Endothelial cell of umbilical vein (primary cell): ENCODE measurements at regions not wholly inside any gene's neighbourhood (a gene's known extent, or its start where the extent isn't known, plus 50 kb on each side); places are given as distances from the start of the nearest gene placed in this dataset.

Experiments
- BruUV-seq: library from RNA; stranded (reverse); fragments of 400-500 nt; replicated peaks from 2 replicates; lab custom pipeline; 2021; lab: Mats Ljungman, UMichigan
- CTCF ChIA-PET: fragments of 300-600, 350-600 bp; sonication (Branson Sonifier 250); formaldehyde crosslinking; loops from one replicate; lab custom pipeline; 2021; ENCODE audit warnings: antibody characterized with exemption, inconsistent platforms; lab: Charles Lee
- POLR2A ChIA-PET: fragments of 300-600, 350-600 bp; sonication (Branson Sonifier 250); formaldehyde crosslinking; loops from one replicate; lab custom pipeline; 2021; ENCODE audit warnings: antibody characterized with exemption, inconsistent platforms; lab: Charles Lee
- DNase-seq: peaks from one replicate; pipeline ENCODE4 v3.0.0-alpha.2; 2011; ENCODE audit warnings: low read depth, low spot score
- FAIRE-seq: peaks from 2 replicates; lab custom pipeline; 2011; peaks lifted over from hg19 to GRCh38; lab: Jason Lieb, UNC
- H2AFZ ChIP-seq: 2 replicates; pipeline ENCODE4 v1.6.0; 2012; ENCODE audit warnings: low read depth, low read length, control low read depth, inconsistent platforms
- H3K27ac ChIP-seq: 2 replicates; pipeline ENCODE4 v1.5.1; 2011; ENCODE audit warnings: low read depth, mild to moderate bottlenecking, control low read depth, low read length, moderate library complexity; ENCODE audit not compliant: insufficient read depth
- H3K27me3 ChIP-seq, 2 experiments: 2 replicates each; pipeline versions ENCODE4 v1.6.0 to v1.6.1; 2011; ENCODE audit warnings: low read length in 2 of 2, mixed read lengths in 1 of 2; ENCODE audit not compliant: control insufficient read depth in 2 of 2, insufficient read depth in 2 of 2
- H3K36me3 ChIP-seq, 2 experiments: 2 replicates in 1 of 2; 3 replicates in 1 of 2; pipeline ENCODE4 v1.5.1; 2011; ENCODE audit warnings: low read length in 2 of 2, mild to moderate bottlenecking in 1 of 2, moderate library complexity in 1 of 2; ENCODE audit not compliant: control insufficient read depth in 2 of 2, insufficient read depth in 2 of 2; ENCODE audit errors: extremely low read depth in 1 of 2
- H3K4me1 ChIP-seq: 3 replicates; pipeline ENCODE4 v1.5.1; 2011; ENCODE audit warnings: mild to moderate bottlenecking, low read length; ENCODE audit not compliant: control insufficient read depth, insufficient read depth; ENCODE audit errors: extremely low read depth
- H3K4me2 ChIP-seq: 2 replicates; pipeline ENCODE4 v1.6.1; 2011; ENCODE audit warnings: low read length, control low read depth, mixed read lengths; ENCODE audit not compliant: insufficient read depth
- H3K4me3 ChIP-seq, 3 experiments: fragments of 200-600 bp in 1 of 3; sonication (generic), shearing (Covaris generic) in 1 of 3; replicated peaks in 1 of 3; 2 replicates each; pipeline ENCODE4 v1.5.1; 2011 to 2016; ENCODE audit warnings: control low read depth in 3 of 3, low read length in 3 of 3, mild to moderate bottlenecking in 2 of 3, inconsistent platforms in 1 of 3, low read depth in 1 of 3, moderate library complexity in 1 of 3; ENCODE audit not compliant: insufficient read depth in 1 of 3
- H3K79me2 ChIP-seq: 2 replicates; pipeline ENCODE4 v1.6.0; 2012; ENCODE audit warnings: low read length, inconsistent platforms; ENCODE audit not compliant: control insufficient read depth, insufficient read depth
- H3K9ac ChIP-seq: replicated peaks from 2 replicates; pipeline ENCODE3; 2011; ENCODE audit warnings: low read length, control low read depth; ENCODE audit not compliant: insufficient read depth; ENCODE audit errors: extremely low read depth
- H3K9me1 ChIP-seq: replicated peaks from 3 replicates; pipeline ENCODE4 v1.6.0; 2011; ENCODE audit warnings: mild to moderate bottlenecking, low read length; ENCODE audit not compliant: control insufficient read depth, insufficient read depth; ENCODE audit errors: extremely low read depth
- H3K9me3 ChIP-seq: replicated peaks from 2 replicates; pipeline ENCODE4 v1.5.1; 2012; ENCODE audit warnings: low read length, inconsistent platforms; ENCODE audit not compliant: control insufficient read depth, insufficient read depth
- H4K20me1 ChIP-seq: replicated peaks from 2 replicates; pipeline ENCODE3; 2011; ENCODE audit warnings: mild to moderate bottlenecking, low read length; ENCODE audit not compliant: control insufficient read depth, insufficient read depth; ENCODE audit errors: extremely low read depth
- CTCF ChIP-seq, 2 donors: IDR thresholded peaks; 1 replicate in 1 of 2; 2 replicates in 1 of 2; pipeline ENCODE4 v1.5.1; 2011; ENCODE audit warnings: low read length in 2 of 2, mild to moderate bottlenecking in 2 of 2, moderate library complexity in 2 of 2, control low read depth in 1 of 2, inconsistent platforms in 1 of 2, low read depth in 1 of 2; ENCODE audit not compliant: insufficient read depth in 1 of 2; ENCODE audit errors: extremely low read depth in 1 of 2
- EZH2 ChIP-seq: IDR thresholded peaks from 2 replicates; pipeline ENCODE4 v1.6.1; 2012; ENCODE audit warnings: borderline replicate concordance, low read depth, mild to moderate bottlenecking, moderate library complexity, low read length, inconsistent platforms; ENCODE audit not compliant: severe bottlenecking
- FOS ChIP-seq: IDR thresholded peaks from 2 replicates; pipeline ENCODE4 v1.6.1; 2011; ENCODE audit warnings: mild to moderate bottlenecking, low read length, moderate library complexity, borderline replicate concordance; ENCODE audit not compliant: insufficient read depth
- GATA2 ChIP-seq: IDR thresholded peaks from 2 replicates; pipeline ENCODE4 v1.7.0; 2011; ENCODE audit warnings: low read depth, mild to moderate bottlenecking, moderate library complexity, mixed read lengths, low read length; ENCODE audit not compliant: insufficient read length, insufficient read depth
- JUN ChIP-seq: IDR thresholded peaks from 2 replicates; pipeline ENCODE4 v1.6.1; 2011; ENCODE audit warnings: borderline replicate concordance, low read depth; ENCODE audit not compliant: insufficient read length, insufficient read depth
- MYC ChIP-seq: IDR thresholded peaks from one replicate; pipeline ENCODE4 v1.6.1; 2011; ENCODE audit warnings: mild to moderate bottlenecking, low read depth, low read length
- POLR2A ChIP-seq: IDR thresholded peaks from 2 replicates; pipeline ENCODE4 v1.6.1; 2012; ENCODE audit warnings: low read depth, mild to moderate bottlenecking, control low read depth, low read length
- POLR2AphosphoS5 ChIP-seq: IDR thresholded peaks from 2 replicates; pipeline ENCODE4 v1.6.1; 2012; ENCODE audit warnings: low read depth, mild to moderate bottlenecking, control low read depth, low read length, moderate library complexity; ENCODE audit not compliant: insufficient read depth
- dilution Hi-C: fragments of 300-500 bp; cut with MboI; formaldehyde crosslinking; loops from one replicate; pipeline ENCODE4 v1.15.0; 2019; ENCODE audit warnings: low sequenced_read_pairs; ENCODE audit not compliant: extremely low pct_ligation_motif_present
- intact Hi-C: fragments of 100-400 bp; cut with micrococcal nuclease; formaldehyde crosslinking; loops from one replicate; pipeline ENCODE4 v1.10.0; 2022
- TF ChIP-seq, protein P1 (sequence below): IDR thresholded peaks from 2 replicates; pipeline ENCODE4 v1.6.1; 2011; ENCODE audit not compliant: insufficient read depth, insufficient read length

DNA sequence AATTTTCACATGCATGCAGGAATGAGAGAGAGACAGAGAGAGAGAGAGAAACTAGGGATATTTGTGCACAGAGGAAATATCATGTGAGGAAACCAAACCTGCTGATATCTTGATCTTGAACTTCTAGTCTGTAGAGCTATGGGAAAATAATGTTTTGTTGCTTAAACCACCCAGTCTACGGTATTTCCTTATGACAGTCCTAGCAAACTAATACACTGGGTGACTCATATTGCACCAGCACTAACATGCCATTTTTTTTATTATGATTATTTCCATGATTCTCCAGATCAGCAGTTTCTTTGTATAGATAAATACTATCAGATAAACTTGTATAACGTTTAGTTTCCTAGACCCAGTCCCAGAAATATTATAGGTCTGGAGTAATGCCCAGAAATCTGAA is 1259.0 kb downstream of the ZPLD1 start:
- TF ChIP-seq CTCF (IDR thresholded peaks at IDR 0.05; ENCODE audit: extremely low read depth in 1 of 2, insufficient read depth in 1 of 2, low read depth in 1 of 2, low read length in 2 of 2): no peak
- no peak for TF ChIP-seq FOS
- no peak for TF ChIP-seq POLR2A
- TF ChIP-seq, protein P1, sequence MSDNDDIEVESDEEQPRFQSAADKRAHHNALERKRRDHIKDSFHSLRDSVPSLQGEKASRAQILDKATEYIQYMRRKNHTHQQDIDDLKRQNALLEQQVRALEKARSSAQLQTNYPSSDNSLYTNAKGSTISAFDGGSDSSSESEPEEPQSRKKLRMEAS: no peak
- no peak for TF ChIP-seq EZH2
- TF ChIP-seq MYC: no peak
- no peak for TF ChIP-seq GATA2
- no peak for TF ChIP-seq POLR2AphosphoS5
- no peak for TF ChIP-seq JUN
- no peaks in the 10 kb centered on the region for H3K9me1 ChIP-seq
- H3K4me1 ChIP-seq: no peaks in the 10 kb centered on the region
- no peaks in the 10 kb centered on the region for H4K20me1 ChIP-seq
- dilution Hi-C loops (no loop called here), intact Hi-C loops (no loop called here)
- H3K4me3 ChIP-seq: no peak overlapping the region
- BruUV-seq: no TSS peak
- ChIA-PET CTCF (no interaction called here), POLR2A (no interaction called here)
- no peak for DNase-seq
- H3K4me2 ChIP-seq: no peak overlapping the region
- no peak overlapping the region for H3K9ac ChIP-seq
- H3K79me2 ChIP-seq: no peaks in the 10 kb centered on the region
- FAIRE-seq: no peak
- no peaks in the 10 kb centered on the region for H3K36me3 ChIP-seq
- H3K27me3 ChIP-seq: no peaks in the 10 kb centered on the region
- no peak overlapping the region for H3K27ac ChIP-seq
- no peaks in the 10 kb centered on the region for H3K9me3 ChIP-seq
- H2AFZ ChIP-seq: no peak overlapping the region
